Activated T-cell treated with anti-CD3 and anti-CD28 coated beads, Interleukin-2, amount 50 U/mL, for 24 hours (primary cell): ENCODE measurements at regions not wholly inside any gene's neighbourhood (a gene's known extent, or its start where the extent isn't known, plus 50 kb on each side); places are given as distances from the start of the nearest gene placed in this dataset.
"Not testable (repeated sequence)": the region's sequence is repeated elsewhere in the genome, so short reads cannot be mapped to it uniquely, and the experiment has no call there.

Source experiments
- DNase-seq: peaks from one replicate; pipeline ENCODE4 v3.0.0-alpha.2; 2020
- H3K27ac Mint-ChIP-seq: 2 replicates; pipeline ENCODE4 v1.8.0; 2020; ENCODE audit warnings: mild to moderate bottlenecking, mixed read lengths
- H3K27me3 Mint-ChIP-seq: 2 replicates; pipeline ENCODE4 v1.8.0; 2020; ENCODE audit warnings: mixed read lengths
- H3K36me3 Mint-ChIP-seq: 2 replicates; pipeline ENCODE4 v1.8.0; 2020; ENCODE audit warnings: low read depth, mixed read lengths
- H3K4me1 Mint-ChIP-seq: 2 replicates; pipeline ENCODE4 v1.8.0; 2020; ENCODE audit warnings: low read depth, mixed read lengths
- H3K4me3 Mint-ChIP-seq: 2 replicates; pipeline ENCODE4 v1.8.0; 2020; ENCODE audit warnings: mild to moderate bottlenecking, moderate library complexity, mixed read lengths
- H3K9me3 Mint-ChIP-seq: 2 replicates; pipeline ENCODE4 v1.8.0; 2020; ENCODE audit warnings: mixed read lengths

DNA sequence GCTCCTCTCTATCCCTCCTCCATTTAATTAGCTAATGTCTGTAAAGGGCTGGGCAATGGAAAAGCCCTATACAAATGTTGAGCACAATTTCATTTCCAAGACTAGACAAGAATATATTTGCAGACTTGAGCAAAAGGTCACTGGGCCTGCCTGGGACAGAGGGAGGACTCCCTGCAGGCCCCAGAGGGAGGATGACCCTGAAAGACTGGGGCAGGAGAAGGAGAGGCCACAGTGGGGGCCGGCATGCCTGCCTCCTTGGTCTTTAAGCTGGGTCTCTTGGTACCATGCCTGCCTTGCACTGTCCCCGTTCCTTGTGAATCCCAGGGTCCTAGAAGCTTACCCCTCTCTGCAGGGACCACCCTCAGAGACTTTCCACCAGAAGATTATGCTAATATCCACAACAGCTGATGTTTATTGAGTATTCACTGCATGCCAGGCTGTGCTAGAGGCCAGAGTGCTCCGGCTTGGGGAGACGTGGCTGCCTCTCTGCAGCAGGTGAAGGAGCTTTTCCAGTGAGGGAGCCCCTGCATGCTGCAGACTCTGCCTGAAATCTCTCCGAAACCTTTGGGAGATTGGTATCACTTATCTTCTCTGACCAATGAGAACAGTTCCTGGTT is 72.7 kb upstream of the HSPA9 start:
- no peak for DNase-seq
- no peaks in the 10 kb centered on the region for H3K9me3 Mint-ChIP-seq
- peaks cover 2% of the 10 kb centered on the region for H3K4me1 Mint-ChIP-seq
- H3K27me3 Mint-ChIP-seq, result peaks cover 93% of the 10 kb centered on the region
- H3K4me3 Mint-ChIP-seq, result no peak overlapping the region
- no peak overlapping the region for H3K27ac Mint-ChIP-seq
- no peaks in the 10 kb centered on the region for H3K36me3 Mint-ChIP-seq

DNA sequence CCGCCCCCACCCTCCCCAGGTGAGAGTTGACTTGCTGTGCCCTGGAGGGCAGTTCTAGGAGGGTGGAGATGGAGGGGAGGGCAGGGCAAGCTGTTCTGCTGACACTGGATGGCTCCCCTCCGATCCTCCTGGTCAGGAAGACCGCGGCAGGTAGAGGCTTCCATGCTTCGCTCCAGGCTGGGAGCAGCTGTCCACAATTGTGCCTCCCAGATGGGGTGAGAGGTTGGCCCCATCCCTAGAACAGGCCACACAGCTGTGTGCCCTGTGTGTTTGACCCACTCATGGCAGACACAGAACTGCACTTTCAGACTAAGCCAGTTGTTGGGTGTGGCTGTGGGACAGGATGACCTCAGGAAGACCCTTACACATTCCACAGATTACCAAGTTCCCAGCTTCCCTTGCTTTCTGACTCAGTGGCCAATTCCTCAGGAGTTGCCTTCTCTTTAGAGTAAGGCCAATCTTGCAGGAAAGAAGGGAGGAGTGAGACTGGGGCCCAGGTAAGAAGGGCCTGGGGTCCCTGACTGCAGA is 72.1 kb upstream of the HSPA9 start:
- Mint-ChIP-seq H3K27ac (no peak overlapping the region), H3K9me3 (no peaks in the 10 kb centered on the region), H3K36me3 (no peaks in the 10 kb centered on the region), H3K4me3 (no peak overlapping the region), H3K27me3 (peaks cover 93% of the 10 kb centered on the region), H3K4me1 (peaks cover 2% of the 10 kb centered on the region)
- no peak for DNase-seq

DNA sequence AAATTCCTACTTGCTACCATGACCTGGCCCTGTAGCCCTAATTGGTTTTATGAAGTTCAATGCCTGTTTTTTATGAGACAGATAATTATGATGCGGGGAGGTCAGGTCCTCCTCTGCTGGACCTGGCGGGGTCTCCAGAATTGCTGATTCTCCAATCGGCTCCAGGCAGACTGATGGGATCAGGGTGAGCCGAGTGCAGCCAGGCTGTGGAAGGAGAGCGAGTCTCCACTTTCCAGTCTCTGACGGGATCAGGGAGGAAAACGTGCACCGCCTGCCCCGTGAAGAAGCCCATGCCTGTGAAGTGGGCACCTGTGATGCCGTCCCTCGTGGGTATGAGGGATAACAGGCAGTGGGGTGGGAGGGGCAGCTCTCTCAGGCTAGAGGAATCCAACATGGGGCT is 71.5 kb upstream of the HSPA9 start:
- Mint-ChIP-seq H3K27ac (no peak overlapping the region), H3K4me1 (peaks cover 2% of the 10 kb centered on the region), H3K4me3 (no peak overlapping the region), H3K36me3 (no peaks in the 10 kb centered on the region), H3K27me3 (peaks cover 93% of the 10 kb centered on the region), H3K9me3 (no peaks in the 10 kb centered on the region)
- no peak for DNase-seq

DNA sequence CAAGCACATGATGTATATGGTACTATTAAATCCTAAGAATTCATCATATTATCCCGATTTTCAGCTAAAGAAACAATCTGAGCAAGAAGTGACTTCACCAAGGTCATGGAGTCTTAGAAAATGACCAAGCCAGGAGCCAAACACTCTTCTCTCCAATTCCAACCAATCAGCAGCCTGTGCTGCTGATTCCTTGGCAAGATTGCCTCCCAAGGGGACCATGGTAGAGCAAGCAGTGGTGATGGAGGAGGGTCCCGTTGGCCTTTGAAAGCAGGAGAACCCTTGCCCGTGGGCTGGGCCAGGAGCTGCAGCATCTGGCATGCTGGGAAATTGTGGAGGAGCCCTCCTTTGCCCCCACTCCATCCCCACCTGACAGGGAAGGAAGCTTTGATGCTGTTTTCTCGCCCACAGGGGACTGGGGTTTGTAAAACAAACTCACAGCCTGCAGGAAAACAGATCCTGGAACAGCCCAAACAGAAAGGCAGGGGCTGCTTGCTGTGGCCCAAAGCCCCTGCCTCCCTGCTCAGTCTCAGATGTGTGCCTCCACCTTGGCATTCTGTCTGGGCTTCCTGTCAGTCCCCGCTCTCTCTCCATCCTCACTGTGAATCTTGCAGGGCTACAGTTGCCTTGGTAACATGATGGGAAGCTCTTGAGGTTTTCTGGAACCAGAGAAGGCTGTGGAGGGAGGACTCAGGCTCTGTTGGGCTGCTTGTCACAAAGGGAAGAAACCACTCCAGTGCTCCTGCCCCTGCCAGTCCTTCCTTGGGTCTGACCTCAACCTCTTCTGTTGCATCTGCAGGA is 70.8 kb upstream of the HSPA9 start:
- Mint-ChIP-seq H3K4me1 (no peaks in the 10 kb centered on the region), H3K4me3 (no peak overlapping the region), H3K27me3 (peaks cover 93% of the 10 kb centered on the region), H3K36me3 (no peaks in the 10 kb centered on the region), H3K9me3 (no peaks in the 10 kb centered on the region), H3K27ac (no peak overlapping the region)
- DNase-seq, result no peak

DNA sequence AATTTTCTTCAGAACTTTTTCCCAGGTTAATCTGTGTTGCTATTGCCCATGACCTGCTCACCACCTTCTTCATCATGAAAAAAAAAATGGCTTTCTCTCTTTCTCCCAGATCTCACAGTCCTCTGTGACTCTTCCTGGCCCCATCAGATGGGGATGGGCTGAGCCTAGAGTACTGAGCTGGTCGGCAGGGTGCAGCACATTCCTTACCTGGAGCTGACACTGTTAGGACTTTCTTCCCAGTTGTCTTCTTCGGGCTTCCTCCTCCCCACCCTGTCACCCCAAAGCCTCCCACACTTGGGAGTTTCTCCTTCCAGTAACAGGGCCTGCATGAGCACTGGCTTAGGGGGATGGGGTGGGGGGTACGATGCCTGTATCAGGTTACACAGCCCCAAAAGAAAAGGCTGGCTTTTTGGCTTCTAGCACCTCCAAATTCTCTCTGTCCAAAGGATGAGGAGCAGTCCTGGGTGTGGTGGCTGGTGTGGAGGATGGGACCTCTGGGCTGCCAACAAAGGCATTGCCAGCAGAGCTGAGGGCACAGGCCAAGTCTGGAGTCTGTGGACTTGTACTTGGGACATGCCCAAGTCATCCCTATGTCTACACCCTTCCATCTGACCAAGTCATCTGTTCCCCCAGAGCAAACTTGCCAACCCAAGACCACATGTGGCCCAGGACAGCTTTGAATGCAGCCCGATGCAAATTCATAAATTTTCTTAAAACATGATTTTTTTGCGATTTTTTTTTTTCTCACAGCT is 68.0 kb upstream of the HSPA9 start:
- DNase-seq, result no peak
- H3K4me1 Mint-ChIP-seq, result no peaks in the 10 kb centered on the region
- peaks cover 94% of the 10 kb centered on the region for H3K27me3 Mint-ChIP-seq
- H3K27ac Mint-ChIP-seq, result no peak overlapping the region
- no peaks in the 10 kb centered on the region for H3K36me3 Mint-ChIP-seq
- H3K4me3 Mint-ChIP-seq, result no peak overlapping the region
- no peaks in the 10 kb centered on the region for H3K9me3 Mint-ChIP-seq

DNA sequence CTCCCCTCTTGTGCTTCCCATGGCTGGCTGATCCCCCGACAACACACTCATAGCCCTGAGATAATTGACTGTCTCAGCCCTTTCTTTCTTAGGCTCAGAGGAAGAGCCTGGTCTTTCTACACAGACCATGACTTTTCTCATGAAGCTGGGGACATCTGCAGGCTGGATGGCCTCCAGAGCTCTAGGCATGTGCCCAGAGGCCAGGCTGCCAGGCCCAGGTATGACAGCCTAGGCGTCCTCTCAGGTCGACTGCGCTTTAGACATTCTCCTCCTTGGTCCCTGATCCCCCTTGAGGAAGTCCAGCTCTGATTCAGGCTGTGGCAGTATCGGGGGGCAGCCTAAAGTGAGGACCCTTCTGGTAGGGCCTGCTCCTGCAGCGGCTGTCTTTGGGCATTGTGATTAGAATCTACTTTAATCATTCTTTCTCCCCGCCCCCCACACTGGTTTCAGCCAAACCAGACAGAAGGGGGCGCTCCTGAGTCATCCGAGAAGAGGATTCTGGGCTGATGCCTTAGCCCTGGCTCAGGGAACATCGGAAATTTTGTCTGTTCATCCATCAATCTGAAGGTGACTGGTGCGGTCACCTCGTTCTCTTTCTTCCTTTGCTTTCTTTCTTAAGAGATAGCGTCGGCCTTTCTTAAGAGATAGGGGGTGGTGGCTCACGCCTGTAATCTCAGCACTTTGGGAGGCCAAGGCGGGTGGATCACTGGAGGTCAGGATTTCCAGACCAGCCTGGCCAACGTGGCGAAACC is 66.5 kb upstream of the HSPA9 start:
- no peaks in the 10 kb centered on the region for H3K4me1 Mint-ChIP-seq
- H3K36me3 Mint-ChIP-seq, result no peaks in the 10 kb centered on the region
- DNase-seq, result peak; percentile 85
- H3K9me3 Mint-ChIP-seq, result no peaks in the 10 kb centered on the region
- H3K27ac Mint-ChIP-seq, result no peak overlapping the region
- peaks cover 94% of the 10 kb centered on the region for H3K27me3 Mint-ChIP-seq
- H3K4me3 Mint-ChIP-seq, result no peak overlapping the region

DNA sequence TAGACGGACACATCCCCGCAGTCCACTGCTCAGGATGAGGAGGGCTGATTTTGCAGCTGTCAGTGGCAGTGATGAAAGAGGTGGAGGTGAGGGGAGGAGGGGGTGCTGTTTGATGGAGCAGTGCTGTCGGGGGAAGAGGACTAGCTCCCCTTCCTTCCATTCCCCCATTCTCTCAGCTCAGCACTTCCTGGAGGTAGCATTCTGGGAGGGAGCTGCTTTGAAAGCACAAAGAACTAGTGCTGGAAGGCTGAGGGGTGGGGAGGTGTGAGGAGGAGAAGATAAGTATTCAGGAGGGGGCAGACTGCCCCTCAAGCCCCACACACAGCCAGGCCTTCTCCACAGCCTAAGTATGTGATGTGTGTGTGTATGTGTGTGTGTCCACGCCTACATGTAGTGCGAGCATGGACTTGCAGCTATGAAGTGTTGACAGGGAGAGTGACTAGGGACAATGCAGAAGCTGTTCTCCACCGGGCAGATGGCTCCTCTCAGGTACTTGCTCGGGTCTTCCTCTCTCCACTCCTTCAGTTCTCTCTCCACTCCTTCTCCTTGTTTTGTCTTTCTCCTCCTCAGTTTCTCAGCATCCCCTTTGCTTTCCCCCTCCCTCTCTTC is 65.5 kb upstream of the HSPA9 start:
- DNase-seq, result no peak
- no peaks in the 10 kb centered on the region for H3K4me1 Mint-ChIP-seq
- no peak overlapping the region for H3K27ac Mint-ChIP-seq
- H3K9me3 Mint-ChIP-seq, result no peaks in the 10 kb centered on the region
- H3K27me3 Mint-ChIP-seq, result peaks cover 94% of the 10 kb centered on the region
- H3K4me3 Mint-ChIP-seq, result no peak overlapping the region
- H3K36me3 Mint-ChIP-seq, result no peaks in the 10 kb centered on the region

DNA sequence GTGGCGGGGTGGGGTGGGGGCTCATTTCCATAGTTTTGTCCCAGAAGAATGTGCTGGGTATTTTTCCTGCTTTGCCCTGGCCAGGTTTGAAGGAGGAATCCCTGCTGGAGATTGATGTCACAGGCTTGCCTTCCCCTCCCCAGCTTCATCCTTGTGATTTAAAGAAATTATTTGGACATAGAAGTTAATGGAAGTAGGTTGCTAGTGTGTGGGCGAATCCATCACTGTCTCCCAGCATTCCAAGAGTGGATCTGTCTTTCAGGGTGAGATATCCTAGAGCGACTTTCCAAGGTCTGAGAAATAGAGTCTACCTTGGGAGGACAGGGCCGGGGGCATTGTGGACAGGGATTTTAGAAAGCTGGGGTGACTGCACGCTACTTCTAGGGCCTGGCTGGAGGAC is 64.9 kb upstream of the HSPA9 start:
- no peaks in the 10 kb centered on the region for H3K9me3 Mint-ChIP-seq
- DNase-seq, result no peak
- H3K27me3 Mint-ChIP-seq, result peaks cover 95% of the 10 kb centered on the region

DNA sequence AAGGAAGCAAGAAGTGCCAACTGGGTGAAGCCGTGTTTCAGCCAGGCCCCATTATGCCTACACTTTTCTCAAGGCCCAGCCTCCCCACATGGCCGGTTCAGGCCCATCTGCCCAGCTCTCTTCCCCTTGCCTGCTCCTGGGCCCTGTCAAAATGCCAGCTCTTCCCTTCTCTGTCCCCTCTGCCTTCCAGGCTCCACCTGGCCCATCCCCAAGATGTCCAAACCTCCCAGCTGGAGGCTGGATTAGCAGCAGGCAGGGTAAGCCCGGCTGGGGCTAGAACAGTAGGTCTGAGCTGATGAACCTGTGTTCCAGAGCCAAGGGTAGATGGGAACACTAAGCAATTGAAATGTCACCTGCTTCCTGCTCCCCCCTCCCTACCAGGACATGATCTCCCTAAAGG is 64.1 kb upstream of the HSPA9 start:
- Mint-ChIP-seq H3K27ac (no peak overlapping the region), H3K36me3 (no peaks in the 10 kb centered on the region), H3K4me1 (no peaks in the 10 kb centered on the region), H3K27me3 (peaks cover 93% of the 10 kb centered on the region), H3K9me3 (no peaks in the 10 kb centered on the region), H3K4me3 (no peak overlapping the region)
- DNase-seq, result no peak

More for the DNA sequence above, 64.9 kb upstream of the HSPA9 start:
- Mint-ChIP-seq H3K4me3 (no peak overlapping the region), H3K36me3 (no peaks in the 10 kb centered on the region), H3K4me1 (no peaks in the 10 kb centered on the region), H3K27ac (no peak overlapping the region)

DNA sequence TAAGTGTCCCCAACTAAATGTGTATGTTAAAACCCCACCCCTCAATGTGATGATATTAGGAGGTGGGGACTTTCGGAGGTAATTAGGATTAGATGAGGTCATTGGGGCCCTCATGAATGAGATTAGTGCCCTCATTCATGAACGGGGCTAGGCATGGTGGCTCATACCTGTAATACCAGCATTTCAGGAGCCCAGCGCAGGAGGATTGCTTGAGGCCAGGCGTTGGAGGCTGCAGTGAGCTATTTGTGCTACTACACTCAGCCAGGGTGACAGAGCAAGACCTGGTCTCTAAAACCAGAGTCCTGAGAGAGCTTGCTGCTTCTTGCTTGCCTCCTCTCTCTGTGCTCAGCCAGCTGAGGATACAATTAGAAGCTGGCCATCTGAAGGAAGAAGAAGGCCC is 62.1 kb upstream of the HSPA9 start:
- Mint-ChIP-seq H3K27ac (no peak overlapping the region), H3K4me1 (no peaks in the 10 kb centered on the region), H3K9me3 (no peaks in the 10 kb centered on the region), H3K27me3 (peaks cover 91% of the 10 kb centered on the region), H3K4me3 (no peak overlapping the region), H3K36me3 (no peaks in the 10 kb centered on the region)
- no peak for DNase-seq

DNA sequence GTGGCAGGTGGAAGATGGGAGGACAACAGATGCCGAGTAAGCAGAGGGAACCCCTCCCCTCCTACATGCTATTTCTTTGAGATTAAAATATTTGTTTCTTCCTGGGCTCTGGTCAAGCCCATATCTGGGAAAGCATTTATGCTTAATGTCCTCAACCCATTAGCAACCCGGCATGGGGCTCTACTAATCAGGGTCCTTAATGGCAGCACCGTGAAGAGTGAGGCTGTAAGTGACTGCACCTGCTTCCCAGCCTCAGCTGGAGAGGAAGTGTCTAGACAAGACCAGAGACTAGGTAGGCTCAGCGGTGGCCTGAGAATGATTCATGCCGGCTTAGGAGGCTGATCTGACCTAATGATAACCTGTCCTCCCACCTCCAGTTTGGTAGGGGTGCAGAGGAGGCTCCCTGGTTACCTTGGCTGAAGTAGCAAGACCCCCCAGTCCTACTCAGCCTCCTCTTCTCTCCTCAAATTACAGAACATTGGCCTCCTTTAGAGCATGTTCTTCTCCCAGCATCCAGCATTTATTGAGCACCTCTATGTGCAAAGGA is 61.3 kb upstream of the HSPA9 start:
- Mint-ChIP-seq H3K36me3 (no peaks in the 10 kb centered on the region), H3K27me3 (peaks cover 93% of the 10 kb centered on the region), H3K27ac (no peak overlapping the region), H3K4me3 (no peak overlapping the region), H3K4me1 (no peaks in the 10 kb centered on the region), H3K9me3 (no peaks in the 10 kb centered on the region)
- no peak for DNase-seq

DNA sequence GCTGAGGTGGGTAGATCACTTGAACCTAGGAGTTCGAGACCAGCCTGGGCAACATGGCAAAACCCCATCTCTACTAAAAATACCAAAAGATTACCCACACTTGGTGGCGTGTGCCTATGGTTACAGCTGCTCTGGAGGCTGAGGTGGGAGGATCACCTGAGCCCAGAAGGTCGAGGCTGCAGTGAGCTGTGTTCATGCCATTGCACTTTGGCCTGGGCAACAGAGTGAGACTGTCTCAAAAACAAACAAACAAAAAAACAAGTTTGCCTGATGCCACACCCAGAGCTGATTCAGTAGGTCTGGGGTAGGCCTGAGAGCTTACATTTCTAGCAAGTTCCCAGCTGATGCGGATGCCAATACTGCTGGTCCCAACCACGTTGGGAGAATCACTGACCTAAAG is 60.5 kb upstream of the HSPA9 start:
- DNase-seq, result no peak
- Mint-ChIP-seq H3K27ac (no peak overlapping the region), H3K27me3 (peaks cover 90% of the 10 kb centered on the region), H3K4me3 (no peak overlapping the region), H3K4me1 (no peaks in the 10 kb centered on the region), H3K9me3 (no peaks in the 10 kb centered on the region), H3K36me3 (no peaks in the 10 kb centered on the region)

DNA sequence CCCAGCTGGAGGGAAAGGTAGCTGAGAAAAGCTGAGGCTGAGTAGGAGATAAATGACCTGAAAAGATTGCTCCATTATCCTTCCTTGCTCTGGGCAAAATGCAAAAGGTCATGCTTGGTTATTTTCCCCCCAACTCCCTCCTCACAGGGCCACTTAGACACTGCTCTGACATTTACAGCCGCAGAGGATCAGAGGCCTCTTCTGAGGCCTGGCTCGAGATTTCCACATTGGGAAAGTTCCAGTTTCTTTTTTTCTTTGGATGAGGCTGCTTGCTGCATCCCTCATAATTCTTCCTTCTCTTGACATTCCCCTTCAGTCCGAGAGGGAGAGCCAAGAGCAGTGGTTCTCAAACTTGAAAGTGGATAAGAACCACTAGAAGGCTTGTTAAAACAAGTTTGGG is 60.1 kb upstream of the HSPA9 start:
- Mint-ChIP-seq H3K4me3 (no peak overlapping the region), H3K36me3 (no peaks in the 10 kb centered on the region), H3K27ac (no peak overlapping the region), H3K9me3 (no peaks in the 10 kb centered on the region), H3K4me1 (no peaks in the 10 kb centered on the region), H3K27me3 (peaks cover 85% of the 10 kb centered on the region)
- no peak for DNase-seq

DNA sequence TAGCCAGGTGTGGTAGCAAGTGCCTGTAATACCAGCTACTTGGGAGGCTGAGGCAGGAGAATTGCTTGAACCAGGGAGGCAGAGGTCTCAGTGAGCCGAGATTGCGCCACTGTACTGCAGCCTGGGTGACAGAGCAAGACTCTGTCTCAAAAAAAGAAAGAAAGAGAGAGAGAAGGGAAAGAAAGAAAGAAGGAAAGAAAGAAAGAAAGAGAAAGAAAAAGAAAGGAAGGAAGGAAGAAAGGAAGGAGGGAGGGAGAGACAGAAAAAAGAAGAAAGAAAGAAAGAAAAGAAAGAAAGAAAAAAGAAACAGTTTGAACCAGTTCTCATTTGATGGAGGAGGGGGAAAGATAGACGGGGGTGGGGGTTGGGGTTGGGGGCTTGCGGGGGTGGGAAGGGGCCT is 59.6 kb upstream of the HSPA9 start:
- H3K4me3 Mint-ChIP-seq, H3K9me3 Mint-ChIP-seq, H3K4me1 Mint-ChIP-seq, DNase-seq, H3K36me3 Mint-ChIP-seq, H3K27ac Mint-ChIP-seq: not testable (repeated sequence)
- peaks cover 80% of the 10 kb centered on the region for H3K27me3 Mint-ChIP-seq
